ENCODE measurements at regions not wholly inside any gene's neighbourhood (a gene's known extent, or its start where the extent isn't known, plus 50 kb on each side); places are given as distances from the start of the nearest gene placed in this dataset.

- TF ChIP-seq, protein P1, sequence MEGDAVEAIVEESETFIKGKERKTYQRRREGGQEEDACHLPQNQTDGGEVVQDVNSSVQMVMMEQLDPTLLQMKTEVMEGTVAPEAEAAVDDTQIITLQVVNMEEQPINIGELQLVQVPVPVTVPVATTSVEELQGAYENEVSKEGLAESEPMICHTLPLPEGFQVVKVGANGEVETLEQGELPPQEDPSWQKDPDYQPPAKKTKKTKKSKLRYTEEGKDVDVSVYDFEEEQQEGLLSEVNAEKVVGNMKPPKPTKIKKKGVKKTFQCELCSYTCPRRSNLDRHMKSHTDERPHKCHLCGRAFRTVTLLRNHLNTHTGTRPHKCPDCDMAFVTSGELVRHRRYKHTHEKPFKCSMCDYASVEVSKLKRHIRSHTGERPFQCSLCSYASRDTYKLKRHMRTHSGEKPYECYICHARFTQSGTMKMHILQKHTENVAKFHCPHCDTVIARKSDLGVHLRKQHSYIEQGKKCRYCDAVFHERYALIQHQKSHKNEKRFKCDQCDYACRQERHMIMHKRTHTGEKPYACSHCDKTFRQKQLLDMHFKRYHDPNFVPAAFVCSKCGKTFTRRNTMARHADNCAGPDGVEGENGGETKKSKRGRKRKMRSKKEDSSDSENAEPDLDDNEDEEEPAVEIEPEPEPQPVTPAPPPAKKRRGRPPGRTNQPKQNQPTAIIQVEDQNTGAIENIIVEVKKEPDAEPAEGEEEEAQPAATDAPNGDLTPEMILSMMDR (IDR thresholded peaks at IDR 0.05): no peak
- no peak for TF ChIP-seq POLR2A (IDR thresholded peaks at IDR 0.05)
These were observed 215.2 kb upstream of the HTR1E start for GRCh38 chr6:86722131-86722530.
